SK-N-SH treated with all-trans-retinoic acid at 6 μM for 48 hours (cell line): ENCODE measurements at regions not wholly inside any gene's neighbourhood (a gene's known extent, or its start where the extent isn't known, plus 50 kb on each side); places are given as distances from the start of the nearest gene placed in this dataset.

Experiments used
- ARNTL ChIP-seq: fragments of 450-650 bp; formaldehyde crosslinking; IDR thresholded peaks from 2 replicates; pipeline ENCODE4 v1.5.0; 2020; ENCODE audit warnings: low read depth, mild to moderate bottlenecking, moderate library complexity, borderline replicate concordance
- OSR1 ChIP-seq: fragments of 250-450 bp; sonication (Bioruptor Pico); IDR thresholded peaks from 2 replicates; pipeline ENCODE4 v1.8.0; 2022; ENCODE audit warnings: moderate library complexity, mild to moderate bottlenecking, inconsistent platforms
- RARB ChIP-seq: fragments of 250-450 bp; sonication (Bioruptor Pico); IDR thresholded peaks from 2 replicates; pipeline ENCODE4 v1.8.0; 2021; ENCODE audit warnings: mild to moderate bottlenecking, moderate library complexity
- ZNF8 ChIP-seq: fragments of 450-650 bp; formaldehyde crosslinking; IDR thresholded peaks from 2 replicates; pipeline ENCODE4 v1.5.0; 2020; ENCODE audit warnings: mild to moderate bottlenecking, moderate library complexity
- TF ChIP-seq, protein P1 (sequence below): fragments of 250-450 bp; sonication (Bioruptor Pico); IDR thresholded peaks from 2 replicates; pipeline ENCODE4 v1.8.0; 2020; ENCODE audit warnings: mild to moderate bottlenecking, moderate library complexity, borderline replicate concordance
- TF ChIP-seq, protein P2 (sequence below): fragments of 250-450 bp; sonication (Bioruptor Pico); IDR thresholded peaks from 2 replicates; pipeline ENCODE4 v1.8.0; 2021; ENCODE audit warnings: low read depth, mild to moderate bottlenecking, moderate library complexity, borderline replicate concordance

DNA sequence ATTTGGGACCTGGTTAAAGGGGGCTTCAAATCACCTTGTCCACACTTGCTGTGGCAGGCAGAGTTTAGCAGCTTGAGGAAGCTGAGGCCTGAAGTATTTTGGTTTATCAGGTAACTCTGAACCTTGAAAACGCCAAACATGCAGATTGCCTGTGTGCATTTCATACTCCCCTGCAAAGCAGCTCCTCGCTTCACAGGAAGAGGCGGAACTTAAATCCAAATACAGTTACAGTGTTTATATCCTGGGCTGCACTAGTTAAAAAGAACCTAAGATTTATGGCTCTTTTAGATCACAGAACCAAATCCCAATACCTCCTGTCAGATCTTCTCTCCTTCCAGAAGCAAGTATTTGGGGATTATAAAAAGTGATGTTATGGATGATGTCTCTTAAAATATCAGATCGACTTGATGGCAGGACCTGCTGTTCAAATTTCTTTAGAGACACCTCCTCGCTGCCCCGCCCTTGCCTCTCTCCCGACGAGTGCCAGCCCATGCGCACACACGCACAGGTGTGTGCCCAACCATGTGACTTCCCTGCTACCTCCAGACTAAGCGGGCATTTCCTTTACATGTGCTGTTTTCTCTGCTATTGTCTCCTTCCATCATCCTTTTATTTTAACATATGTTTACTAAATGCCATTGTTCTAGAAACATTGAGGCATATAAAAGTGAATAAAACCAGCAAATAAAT lies 224.6 kb upstream of the FOXQ1 start:
- TF ChIP-seq ZNF8 (CRISPR knock-in tag) (no peak), RARB (CRISPR knock-in tag) (no peak), OSR1 (CRISPR knock-in tag) (no peak), ARNTL (no peak)
- TF ChIP-seq, protein P1, sequence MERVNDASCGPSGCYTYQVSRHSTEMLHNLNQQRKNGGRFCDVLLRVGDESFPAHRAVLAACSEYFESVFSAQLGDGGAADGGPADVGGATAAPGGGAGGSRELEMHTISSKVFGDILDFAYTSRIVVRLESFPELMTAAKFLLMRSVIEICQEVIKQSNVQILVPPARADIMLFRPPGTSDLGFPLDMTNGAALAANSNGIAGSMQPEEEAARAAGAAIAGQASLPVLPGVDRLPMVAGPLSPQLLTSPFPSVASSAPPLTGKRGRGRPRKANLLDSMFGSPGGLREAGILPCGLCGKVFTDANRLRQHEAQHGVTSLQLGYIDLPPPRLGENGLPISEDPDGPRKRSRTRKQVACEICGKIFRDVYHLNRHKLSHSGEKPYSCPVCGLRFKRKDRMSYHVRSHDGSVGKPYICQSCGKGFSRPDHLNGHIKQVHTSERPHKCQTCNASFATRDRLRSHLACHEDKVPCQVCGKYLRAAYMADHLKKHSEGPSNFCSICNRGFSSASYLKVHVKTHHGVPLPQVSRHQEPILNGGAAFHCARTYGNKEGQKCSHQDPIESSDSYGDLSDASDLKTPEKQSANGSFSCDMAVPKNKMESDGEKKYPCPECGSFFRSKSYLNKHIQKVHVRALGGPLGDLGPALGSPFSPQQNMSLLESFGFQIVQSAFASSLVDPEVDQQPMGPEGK (CRISPR knock-in tag) = no peak
- TF ChIP-seq, protein P2, sequence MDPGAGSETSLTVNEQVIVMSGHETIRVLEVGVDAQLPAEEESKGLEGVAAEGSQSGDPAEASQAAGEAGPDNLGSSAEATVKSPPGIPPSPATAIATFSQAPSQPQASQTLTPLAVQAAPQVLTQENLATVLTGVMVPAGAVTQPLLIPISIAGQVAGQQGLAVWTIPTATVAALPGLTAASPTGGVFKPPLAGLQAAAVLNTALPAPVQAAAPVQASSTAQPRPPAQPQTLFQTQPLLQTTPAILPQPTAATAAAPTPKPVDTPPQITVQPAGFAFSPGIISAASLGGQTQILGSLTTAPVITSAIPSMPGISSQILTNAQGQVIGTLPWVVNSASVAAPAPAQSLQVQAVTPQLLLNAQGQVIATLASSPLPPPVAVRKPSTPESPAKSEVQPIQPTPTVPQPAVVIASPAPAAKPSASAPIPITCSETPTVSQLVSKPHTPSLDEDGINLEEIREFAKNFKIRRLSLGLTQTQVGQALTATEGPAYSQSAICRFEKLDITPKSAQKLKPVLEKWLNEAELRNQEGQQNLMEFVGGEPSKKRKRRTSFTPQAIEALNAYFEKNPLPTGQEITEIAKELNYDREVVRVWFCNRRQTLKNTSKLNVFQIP (CRISPR knock-in tag) = no peak
